Stimulated activated CD4-positive, alpha-beta T cell treated with anti-CD3 and anti-CD28 coated beads, Interleukin-15, amount 100 ng/mL, for 24 hours (primary cell): ENCODE measurements at regions not wholly inside any gene's neighbourhood (a gene's known extent, or its start where the extent isn't known, plus 50 kb on each side); places are given as distances from the start of the nearest gene placed in this dataset.

Experiments
- DNase-seq: peaks from one replicate; pipeline ENCODE4 v3.0.0-alpha.2; 2020

- DNase-seq, result no peak
Observed at GRCh38 chr11:80542704-80543103, 1101.9 kb upstream of the TENM4 start.

GRCh38 chr11:80538040-80538439, 1097.2 kb upstream of the TENM4 start:
- no peak for DNase-seq

- no peak for DNase-seq
Observed at GRCh38 chr11:80533463-80533862, 1092.6 kb upstream of the TENM4 start.

GRCh38 chr11:80532633-80533232, 1091.9 kb upstream of the TENM4 start:
- no peak for DNase-seq

GRCh38 chr11:80529726-80530125, 1088.9 kb upstream of the TENM4 start:
- no peak for DNase-seq

DNA sequence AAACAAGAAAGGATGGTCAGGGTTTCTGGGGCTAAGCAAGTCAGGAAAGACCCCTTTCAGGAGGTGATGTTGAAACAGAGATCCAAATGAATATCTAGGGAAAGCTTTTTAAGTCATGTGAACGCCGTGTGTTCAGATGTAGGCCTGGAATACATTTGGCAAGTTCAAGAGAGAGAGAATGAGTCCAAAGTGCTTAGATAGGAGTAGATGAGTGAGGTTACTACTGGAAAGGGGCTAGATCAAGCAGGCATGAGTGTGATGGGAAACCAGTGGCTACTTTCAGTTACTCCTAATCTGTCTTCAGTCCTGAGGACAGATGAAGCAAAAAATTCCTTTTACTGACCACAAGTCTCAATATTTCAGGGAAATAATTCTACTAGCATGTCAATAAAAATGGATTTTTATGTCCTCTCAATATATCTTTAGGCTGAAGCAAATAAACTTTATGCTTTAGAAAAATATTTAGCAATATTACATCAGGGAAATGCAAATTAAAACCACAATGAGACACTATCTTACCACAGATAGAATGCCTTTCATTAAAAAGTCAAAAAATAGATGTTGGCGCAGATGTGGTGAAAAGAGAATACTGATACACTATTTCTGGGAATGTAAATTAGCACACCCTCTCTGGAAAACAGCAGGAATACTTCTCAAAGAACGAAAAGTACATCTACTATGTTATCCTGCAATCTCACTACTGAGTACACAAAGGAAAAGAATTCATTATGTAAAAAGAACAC, 1085.0 kb upstream of the TENM4 start:
- no peak for DNase-seq

DNA sequence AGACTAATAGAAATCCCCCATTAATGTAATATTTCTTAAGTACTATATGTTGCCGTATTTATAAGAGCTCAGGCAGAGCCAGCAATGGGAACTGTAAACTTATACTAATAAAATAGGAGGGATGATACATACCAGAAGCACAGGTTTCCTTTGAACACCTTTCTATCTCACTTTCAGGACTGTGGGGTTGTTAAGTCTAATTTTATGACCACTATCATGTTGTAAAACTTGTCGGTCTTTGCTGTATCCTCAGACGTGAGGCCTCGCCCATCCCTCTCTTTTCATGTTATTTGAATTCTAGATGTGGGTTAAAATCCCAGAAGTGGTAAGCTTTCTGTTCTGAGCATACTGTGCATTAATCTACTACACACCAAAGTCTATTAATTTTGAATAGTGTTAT, 1083.5 kb upstream of the TENM4 start:
- DNase-seq, result no peak

DNA sequence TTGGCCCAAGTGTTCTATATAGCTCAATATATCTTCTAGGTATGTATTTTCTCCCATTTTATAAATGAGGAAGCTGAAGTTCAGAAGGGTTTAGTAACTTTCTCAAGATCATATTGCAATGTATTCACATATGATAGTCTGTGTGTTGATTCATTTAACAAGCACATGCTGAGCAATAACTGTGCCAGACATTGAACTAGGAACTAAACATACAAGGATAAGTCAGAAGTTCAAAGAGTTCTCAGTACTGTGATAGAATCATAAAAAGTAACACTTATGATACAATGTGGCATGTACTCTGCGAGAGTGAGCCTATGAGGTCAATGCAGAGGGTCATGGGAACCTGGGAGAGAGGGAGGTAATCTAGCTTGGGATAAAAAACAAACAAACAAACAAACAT, 1082.2 kb upstream of the TENM4 start:
- DNase-seq, result no peak

DNA sequence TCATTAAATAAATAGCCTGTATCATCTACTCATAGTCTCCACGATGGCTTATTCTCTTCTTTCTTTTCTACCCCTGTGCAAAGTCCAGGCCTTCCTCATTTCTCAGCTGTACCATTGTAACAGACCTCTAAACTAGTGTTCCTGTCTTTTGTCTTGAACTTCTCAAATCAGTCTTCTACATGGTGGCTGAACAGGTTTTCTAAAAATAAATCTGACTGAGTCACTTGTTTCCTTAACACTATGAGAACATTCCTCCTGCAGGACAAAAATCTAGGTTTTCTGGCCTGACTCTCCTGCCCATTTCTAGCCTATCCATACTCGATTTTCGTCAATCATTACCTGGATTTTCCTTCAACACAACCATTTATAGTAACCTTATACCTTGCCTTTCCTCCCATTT, 1080.8 kb upstream of the TENM4 start:
- DNase-seq, result no peak

DNA sequence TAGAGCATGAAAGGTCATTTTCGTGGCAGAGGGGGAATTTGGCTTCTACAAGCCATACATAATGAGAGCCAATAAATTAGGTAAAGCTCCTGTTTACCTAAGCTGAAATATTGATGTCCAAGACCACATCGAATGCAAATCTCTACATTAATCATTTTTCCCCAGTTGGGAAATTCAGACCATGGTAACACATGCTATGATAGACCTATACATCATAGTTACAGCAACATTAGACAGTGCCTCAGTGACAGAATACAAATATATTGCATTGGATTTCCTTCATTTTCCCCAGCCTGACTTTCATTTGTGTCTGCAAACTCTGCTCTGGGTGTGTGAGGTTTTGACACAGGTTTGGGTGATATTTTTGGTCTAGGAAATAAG, 1079.7 kb upstream of the TENM4 start:
- no peak for DNase-seq

- DNase-seq, result no peak
Observed at GRCh38 chr11:80519596-80520506, 1079.0 kb upstream of the TENM4 start.

- no peak for DNase-seq
Observed at GRCh38 chr11:80517701-80518100, 1076.9 kb upstream of the TENM4 start.

DNA sequence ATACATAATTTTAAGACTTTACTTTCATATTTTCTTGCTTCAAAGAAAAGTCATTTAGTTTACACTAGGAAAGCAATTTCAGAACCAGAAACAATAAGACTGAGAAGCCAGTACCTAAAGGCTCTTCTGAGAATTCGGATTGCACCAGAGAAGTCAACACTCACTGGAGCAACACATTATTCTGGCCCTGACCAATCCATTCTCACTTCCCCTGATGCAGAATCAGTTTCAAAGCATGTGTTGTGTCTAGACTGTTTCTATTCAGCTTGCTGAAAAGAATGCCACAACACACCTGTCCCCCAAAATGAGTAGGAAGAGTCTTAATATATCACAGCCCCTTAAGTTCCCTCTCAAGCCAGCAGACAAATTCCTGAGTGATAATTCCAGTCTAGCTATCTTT, 1074.3 kb upstream of the TENM4 start:
- no peak for DNase-seq

- DNase-seq, result no peak
Observed at GRCh38 chr11:80512491-80512890, 1071.7 kb upstream of the TENM4 start.

- no peak for DNase-seq
Observed at GRCh38 chr11:80505771-80506170, 1064.9 kb upstream of the TENM4 start.

DNA sequence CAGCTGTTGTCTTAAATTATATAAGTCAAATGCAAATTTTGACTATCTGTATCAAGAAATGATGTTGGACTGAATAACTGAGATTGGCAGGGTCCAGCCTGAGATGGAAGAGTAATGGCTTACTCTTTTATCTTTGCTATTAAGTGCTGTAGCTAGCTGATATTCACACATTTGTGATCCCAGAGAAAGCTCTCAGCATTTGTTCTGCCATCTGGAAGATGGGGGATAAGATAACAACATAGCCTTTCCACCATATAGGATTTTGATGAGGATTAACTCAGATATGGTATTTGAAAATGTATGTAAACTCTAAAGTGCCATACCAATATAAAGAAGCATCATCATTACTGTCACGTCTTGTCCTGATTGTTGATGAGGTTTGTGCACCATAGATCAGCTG, 1063.2 kb upstream of the TENM4 start:
- no peak for DNase-seq

DNA sequence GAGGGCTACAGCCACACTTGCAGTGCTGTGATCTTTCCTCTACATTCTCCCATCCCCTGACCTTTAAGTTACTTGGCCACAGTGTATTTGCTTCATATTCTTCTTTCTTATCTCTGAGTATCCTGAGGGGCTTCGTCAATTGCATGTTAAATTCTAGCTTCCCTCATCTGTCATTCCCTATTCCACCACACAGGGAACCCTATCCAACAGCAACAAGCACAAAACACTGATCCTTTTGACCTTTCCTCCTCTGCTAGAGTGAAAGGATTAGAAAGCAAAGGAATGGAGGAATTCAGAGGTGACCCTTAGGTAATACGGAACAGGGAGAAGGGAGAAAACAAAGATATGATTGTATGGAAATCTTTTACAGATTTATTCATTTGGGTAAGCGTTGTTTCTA, 1061.7 kb upstream of the TENM4 start:
- no peak for DNase-seq

DNA sequence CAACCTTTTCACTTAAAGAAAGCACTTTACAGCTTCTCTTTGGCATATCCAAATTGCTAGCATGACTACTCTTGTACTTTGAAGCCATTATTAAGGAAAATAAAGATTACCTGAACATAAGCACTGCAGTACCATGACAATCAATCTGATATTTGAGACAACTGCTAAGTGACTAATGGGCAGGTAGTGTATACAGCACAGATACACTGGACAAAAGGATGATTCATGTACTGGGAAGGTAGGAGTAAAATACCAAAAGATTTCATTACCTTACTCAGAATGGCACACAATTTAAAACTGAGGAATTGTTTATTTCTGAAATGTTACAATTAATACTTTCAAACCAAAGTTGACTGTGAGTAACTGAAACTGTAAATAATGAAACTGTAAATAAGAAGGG, 1054.3 kb upstream of the TENM4 start:
- no peak for DNase-seq

GRCh38 chr11:80487952-80488351, 1047.1 kb upstream of the TENM4 start:
- DNase-seq, result no peak

DNA sequence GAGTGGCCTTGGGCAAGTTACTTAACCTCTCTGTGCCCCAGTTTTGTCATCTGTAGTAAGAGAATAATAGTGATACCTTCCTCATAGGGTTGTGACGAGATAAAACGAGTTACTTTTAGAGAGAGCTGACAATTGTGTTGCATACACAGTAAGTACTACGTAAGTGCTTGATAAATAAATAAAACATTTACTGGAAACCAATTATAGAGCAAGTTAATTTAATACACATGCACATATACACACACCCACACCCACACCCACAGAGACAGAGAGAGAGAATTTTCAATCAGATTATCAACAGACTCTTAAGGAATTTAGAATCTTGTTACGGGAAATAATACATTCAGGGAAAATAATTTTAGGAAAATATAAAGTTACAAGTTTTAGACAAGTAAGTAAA, 1045.8 kb upstream of the TENM4 start:
- DNase-seq, result no peak

DNA sequence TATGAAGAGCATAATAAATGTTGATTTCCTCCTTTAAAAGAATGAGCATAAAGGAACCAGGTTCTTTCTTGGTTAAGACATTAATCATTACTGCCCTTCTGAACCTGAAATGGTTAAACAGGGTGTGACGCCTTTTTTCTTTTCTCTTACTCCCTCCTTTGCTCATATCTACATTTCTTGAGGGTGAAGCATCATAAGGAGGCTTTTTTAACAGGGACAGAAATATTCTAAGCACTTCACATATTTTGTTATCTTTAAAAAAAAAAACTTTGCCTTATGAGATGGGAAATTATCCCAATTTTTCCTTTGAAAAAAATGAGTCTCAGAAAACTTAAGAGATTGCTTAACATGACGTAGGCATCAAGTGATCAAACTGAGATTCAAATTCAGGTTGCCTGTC, 1036.3 kb upstream of the TENM4 start:
- DNase-seq, result no peak

- no peak for DNase-seq
Observed at GRCh38 chr11:80473562-80473961, 1032.7 kb upstream of the TENM4 start.

DNA sequence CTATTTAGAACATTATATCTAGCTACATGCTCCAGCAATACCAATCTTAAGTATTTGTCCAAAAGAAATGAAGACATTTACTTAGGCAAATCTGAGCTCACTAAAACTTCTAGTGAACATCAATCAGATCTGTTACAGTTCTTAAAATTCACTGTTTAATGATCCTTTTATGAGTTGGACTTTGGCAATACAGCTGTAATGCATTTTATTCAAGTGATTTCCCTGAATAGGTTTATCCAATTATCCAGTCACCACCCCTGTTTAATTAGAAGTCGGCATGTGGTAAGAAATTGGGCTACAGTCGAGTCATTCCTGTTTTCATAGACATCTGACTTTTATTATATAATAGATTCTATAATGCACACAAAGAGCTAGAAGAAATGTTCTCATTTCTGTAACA, 1029.0 kb upstream of the TENM4 start:
- no peak for DNase-seq

GRCh38 chr11:80466570-80466969, 1025.7 kb upstream of the TENM4 start:
- no peak for DNase-seq
